ENCODE measurements at regions not wholly inside any gene's neighbourhood (a gene's known extent, or its start where the extent isn't known, plus 50 kb on each side); places are given as distances from the start of the nearest gene placed in this dataset.

DNA sequence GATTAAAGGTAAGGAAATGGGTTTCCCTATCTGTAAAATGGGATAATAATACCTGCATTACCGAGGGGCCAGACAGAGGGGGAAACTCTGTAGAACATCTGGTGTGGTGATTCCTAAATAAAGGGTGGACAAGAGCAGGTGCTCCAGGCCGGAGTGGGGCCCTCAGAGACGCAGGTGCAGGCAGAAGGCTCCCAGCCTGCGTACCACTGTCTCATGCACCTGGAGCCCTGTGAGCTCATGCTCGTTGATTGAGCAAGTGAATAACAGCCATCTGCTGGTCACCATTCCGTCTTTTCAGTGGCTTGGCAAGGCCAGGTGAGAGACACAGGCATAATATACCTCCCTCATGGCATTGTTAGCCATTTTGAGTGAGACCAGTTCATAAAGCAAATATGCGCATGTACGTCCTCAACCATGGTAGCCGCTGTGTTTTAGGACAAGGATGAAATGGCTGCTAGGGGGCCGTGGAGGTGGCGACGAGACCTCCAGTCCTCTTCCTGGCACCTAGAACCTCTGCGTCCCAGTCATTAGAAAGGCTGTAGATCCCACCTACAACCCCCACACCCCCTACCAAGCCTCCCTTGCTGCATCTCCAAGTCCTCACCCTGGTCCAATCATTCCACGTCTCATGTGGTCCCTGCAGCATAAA, 198.0 kb upstream of the MVB12B start:
- no peak for DNase-seq (ENCODE audit: low spot score)
- intact Hi-C loops (cut with micrococcal nuclease; ENCODE audit: unreplicated experiment): no loop called here
- CTCF ChIA-PET: no interaction called here
- BruUV-seq (replicated peaks): no TSS peak
- Histone ChIP-seq H3K27me3 (replicated peaks; ENCODE audit: insufficient read depth, low read depth, low read length, poor library complexity) (peaks cover 69% of the 10 kb centered on the region), H3K4me3 (ENCODE audit: low read depth, low read length, poor library complexity, severe bottlenecking) (no peak overlapping the region), H3K36me3 (ENCODE audit: insufficient read depth, low read length, poor library complexity, severe bottlenecking) (no peaks in the 10 kb centered on the region), H3K9me3 (ENCODE audit: low read depth, low read length, poor library complexity, severe bottlenecking) (peaks cover 10% of the 10 kb centered on the region), H3K4me1 (ENCODE audit: insufficient read depth, low read length, poor library complexity, severe bottlenecking) (no peaks in the 10 kb centered on the region), H3K27ac (ENCODE audit: low read depth, low read length, poor library complexity, severe bottlenecking) (no peak overlapping the region)
- POLR2A ChIA-PET (ENCODE audit: low non-redundant PET): no interaction called here
- TF ChIP-seq CTCF (conservative IDR thresholded peaks at IDR 0.05; ENCODE audit: low read depth, low read length) (no peak), EZH2 (IDR thresholded peaks at IDR 0.05; ENCODE audit: borderline replicate concordance, low read depth, low read length, poor library complexity, severe bottlenecking) (no peak)

GRCh38 chr9:126131066-126132010, 195.3 kb upstream of the MVB12B start:
- H3K4me3 ChIP-seq (ENCODE audit: low read depth, low read length, poor library complexity, severe bottlenecking): no peak overlapping the region
- POLR2A ChIA-PET (ENCODE audit: low non-redundant PET): no interaction called here
- no peaks in the 10 kb centered on the region for H3K4me1 ChIP-seq (ENCODE audit: insufficient read depth, low read length, poor library complexity, severe bottlenecking)
- H3K36me3 ChIP-seq (ENCODE audit: insufficient read depth, low read length, poor library complexity, severe bottlenecking): no peaks in the 10 kb centered on the region
- no TSS peak for BruUV-seq (replicated peaks)
- no peak overlapping the region for H3K27ac ChIP-seq (ENCODE audit: low read depth, low read length, poor library complexity, severe bottlenecking)
- H3K9me3 ChIP-seq (ENCODE audit: low read depth, low read length, poor library complexity, severe bottlenecking): peaks cover 10% of the 10 kb centered on the region
- no peak for TF ChIP-seq CTCF (conservative IDR thresholded peaks at IDR 0.05; ENCODE audit: low read depth, low read length)
- no peak for TF ChIP-seq EZH2 (IDR thresholded peaks at IDR 0.05; ENCODE audit: borderline replicate concordance, low read depth, low read length, poor library complexity, severe bottlenecking)
- CTCF ChIA-PET: no interaction called here
- DNase-seq (ENCODE audit: low spot score): no peak
- H3K27me3 ChIP-seq (replicated peaks; ENCODE audit: insufficient read depth, low read depth, low read length, poor library complexity): peaks cover 61% of the 10 kb centered on the region
- intact Hi-C loops (cut with micrococcal nuclease; ENCODE audit: unreplicated experiment): no loop called here

DNA sequence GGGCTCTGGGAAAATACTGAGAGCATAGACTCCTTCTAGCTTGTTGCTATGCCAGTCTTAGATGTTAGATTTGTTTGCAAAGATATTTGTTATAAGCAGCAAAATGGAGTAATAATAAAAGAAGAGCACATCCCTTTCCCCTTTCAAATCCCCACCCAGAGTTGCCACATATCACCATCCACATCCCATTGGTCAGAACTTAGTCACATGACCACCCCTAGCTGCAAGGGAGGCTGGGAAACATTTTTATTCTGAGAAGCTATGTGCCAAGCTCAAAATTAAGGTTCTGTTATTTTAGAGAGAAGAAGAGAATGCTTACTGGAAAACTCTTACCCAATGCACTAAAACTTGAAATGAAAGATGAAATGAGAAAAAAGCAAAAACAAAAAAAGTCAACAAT, 193.9 kb upstream of the MVB12B start:
- intact Hi-C loops (cut with micrococcal nuclease; ENCODE audit: unreplicated experiment): no loop called here
- Histone ChIP-seq H3K9me3 (ENCODE audit: low read depth, low read length, poor library complexity, severe bottlenecking) (peaks cover 10% of the 10 kb centered on the region), H3K27ac (ENCODE audit: low read depth, low read length, poor library complexity, severe bottlenecking) (no peak overlapping the region), H3K27me3 (replicated peaks; ENCODE audit: insufficient read depth, low read depth, low read length, poor library complexity) (peaks cover 61% of the 10 kb centered on the region), H3K4me3 (ENCODE audit: low read depth, low read length, poor library complexity, severe bottlenecking) (no peak overlapping the region), H3K36me3 (ENCODE audit: insufficient read depth, low read length, poor library complexity, severe bottlenecking) (no peaks in the 10 kb centered on the region), H3K4me1 (ENCODE audit: insufficient read depth, low read length, poor library complexity, severe bottlenecking) (no peaks in the 10 kb centered on the region)
- DNase-seq (ENCODE audit: low spot score): no peak
- CTCF ChIA-PET: no interaction called here
- no TSS peak for BruUV-seq (replicated peaks)
- TF ChIP-seq CTCF (conservative IDR thresholded peaks at IDR 0.05; ENCODE audit: low read depth, low read length) (no peak), EZH2 (IDR thresholded peaks at IDR 0.05; ENCODE audit: borderline replicate concordance, low read depth, low read length, poor library complexity, severe bottlenecking) (no peak)
- POLR2A ChIA-PET (ENCODE audit: low non-redundant PET): no interaction called here
